GM18499 (cell line): ENCODE measurements at regions not wholly inside any gene's neighbourhood (a gene's known extent, or its start where the extent isn't known, plus 50 kb on each side); places are given as distances from the start of the nearest gene placed in this dataset.
A peak's percentile ranks its signal among the peaks of the same experiment; 100 is the strongest.

Experiments used
- ATAC-seq: cut with Tn5 transposase; IDR thresholded peaks from one replicate; pipeline ENCODE4 v1.9.1; 2021; ENCODE audit warnings: moderate number of reproducible peaks; ENCODE audit not compliant: insufficient read depth, unreplicated experiment

DNA sequence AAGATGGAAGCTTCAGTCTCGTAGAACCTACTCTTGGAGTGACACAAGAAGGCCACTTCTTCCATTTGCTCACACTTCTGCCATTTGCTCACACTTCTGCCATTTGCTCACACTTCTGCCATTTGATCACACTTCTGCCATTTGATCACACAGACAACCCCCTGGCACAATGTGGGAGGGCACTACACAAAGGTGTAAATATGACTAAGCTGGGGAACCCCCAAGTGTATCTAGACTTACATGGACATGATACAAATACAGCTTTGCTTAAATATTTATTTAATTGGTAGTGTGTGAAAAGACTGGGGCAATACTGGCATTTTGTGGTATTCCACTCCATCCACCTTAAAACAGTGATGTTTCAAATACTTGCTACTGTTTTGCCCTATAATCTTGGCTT is 296.2 kb upstream of the PPFIA2 start:
- ATAC-seq = no peak

DNA sequence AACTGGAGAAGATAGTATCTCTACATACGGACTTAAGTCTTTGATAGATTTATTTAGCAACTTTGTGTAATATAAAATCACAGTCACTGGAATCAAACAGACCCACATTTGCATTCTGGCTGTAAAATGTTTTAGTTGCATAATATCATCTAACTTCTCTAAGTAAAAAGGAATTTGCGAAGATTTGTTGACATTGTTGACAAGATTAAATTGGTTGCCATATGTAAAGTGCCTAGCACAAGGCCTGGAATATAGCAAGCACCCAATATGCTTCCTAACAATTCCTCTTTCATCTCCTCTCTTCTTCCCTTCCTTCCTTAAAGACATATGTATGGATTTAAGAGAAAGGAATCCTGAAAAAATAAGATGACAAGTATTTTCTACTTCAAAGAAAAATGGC is 295.4 kb upstream of the PPFIA2 start:
- no peak for ATAC-seq

DNA sequence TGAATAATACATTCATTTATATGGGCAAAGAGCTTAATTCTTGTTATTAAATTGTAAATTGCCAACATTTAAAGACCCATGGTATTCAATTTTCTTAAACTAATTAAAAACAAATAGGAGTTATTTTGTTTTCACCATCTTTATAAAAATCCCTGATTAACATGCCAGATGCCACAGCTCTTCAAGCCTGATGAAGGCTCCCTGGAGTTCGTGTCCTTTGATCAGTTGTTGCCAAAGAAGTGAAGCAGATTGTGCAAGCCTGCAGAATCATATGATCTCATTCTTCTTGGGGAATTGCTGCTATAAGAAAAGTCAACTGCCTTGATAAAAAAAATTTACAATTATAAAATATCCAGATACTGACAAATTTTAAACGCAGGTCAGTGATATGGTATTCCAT is 288.3 kb upstream of the PPFIA2 start:
- ATAC-seq = no peak

DNA sequence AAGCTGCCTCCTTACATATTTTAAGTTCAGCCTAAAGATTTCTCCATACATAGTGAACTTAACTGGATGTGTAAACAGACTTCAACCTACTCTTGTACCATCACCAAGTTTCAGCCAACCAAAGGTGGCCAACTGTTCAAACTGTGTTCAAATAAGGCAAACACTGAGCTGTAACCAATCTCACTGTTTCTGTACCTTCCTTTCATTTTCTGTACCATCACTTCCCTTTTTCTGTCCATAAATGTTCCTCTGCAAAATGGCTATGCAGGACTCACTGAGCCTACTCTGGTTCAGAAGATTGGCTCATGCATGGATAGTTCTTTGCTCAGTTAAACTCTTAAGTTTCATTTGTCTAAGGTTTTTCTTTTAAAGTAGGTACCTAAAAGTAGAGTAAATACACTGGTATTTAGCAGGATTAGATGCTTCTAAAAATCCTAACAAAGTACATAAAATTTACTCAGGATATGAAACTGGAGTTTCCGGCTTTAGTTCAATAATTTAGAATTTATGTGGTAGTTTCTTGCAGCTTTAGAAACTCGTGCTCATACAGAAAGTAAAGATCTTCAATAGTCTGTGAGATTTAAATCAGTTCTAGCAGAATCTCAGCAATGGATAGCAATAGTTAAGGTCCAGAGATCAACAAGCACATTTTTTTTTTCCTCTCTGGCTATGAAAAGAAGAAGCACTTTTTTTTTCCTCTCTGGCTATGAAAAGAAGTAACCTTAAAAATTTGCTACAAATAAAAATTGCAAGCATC is 282.0 kb upstream of the PPFIA2 start:
- ATAC-seq = no peak

DNA sequence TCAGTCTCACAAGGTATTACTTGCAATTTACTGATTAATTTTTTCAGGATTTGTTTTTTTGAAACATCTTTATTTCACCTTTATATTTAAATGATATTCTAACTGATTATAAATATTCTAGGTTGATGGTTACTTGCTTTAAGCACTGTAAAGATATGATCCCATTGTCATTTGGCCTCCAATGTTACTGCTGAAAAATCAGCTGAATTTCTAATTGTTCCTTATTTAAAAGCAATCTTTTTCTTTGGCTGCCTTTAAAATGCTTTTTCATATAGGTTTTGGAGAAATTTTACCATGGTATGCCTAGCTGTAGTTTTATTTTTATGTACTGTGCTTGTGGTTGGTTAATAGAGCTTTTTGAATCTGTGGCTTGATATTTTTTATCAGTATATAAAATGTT is 275.6 kb upstream of the PPFIA2 start:
- no peak for ATAC-seq

DNA sequence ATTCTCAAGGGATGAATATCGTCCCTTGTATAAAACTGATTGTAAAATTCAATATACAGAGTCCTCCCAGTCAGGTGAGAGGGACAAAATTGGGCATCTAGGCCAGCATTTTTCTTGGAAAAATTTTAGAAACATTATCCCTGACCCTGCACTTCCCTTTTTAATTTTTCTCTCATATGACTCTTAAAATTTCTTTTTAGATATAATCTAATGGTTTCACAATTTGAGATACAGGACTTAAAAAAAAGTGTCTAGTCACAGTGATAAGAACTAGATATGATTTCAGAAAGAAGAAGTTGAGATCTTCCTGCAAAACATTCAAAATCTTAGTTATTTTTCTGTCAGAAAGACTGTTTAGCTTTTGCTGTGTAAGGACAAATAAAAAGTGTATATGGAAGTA is 270.8 kb upstream of the PPFIA2 start:
- no peak for ATAC-seq

DNA sequence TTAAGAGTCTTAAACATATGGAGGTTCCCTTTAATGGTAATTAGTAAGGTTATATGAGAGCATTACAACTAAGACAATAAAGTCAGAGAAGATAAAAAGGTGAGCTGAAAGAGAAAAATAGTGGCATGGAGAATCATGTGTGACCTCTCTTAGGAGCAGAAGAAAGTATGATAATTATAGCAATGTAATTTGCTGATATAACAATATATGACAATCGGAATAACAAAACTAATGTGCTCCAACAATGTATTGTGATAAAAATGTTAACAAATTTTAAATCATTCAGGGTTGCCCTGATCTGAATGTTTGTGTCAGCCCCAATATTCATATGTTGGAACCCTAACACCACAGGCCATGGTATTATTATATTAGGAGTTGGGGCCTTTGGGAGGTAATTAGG is 269.6 kb upstream of the PPFIA2 start:
- ATAC-seq = no peak

DNA sequence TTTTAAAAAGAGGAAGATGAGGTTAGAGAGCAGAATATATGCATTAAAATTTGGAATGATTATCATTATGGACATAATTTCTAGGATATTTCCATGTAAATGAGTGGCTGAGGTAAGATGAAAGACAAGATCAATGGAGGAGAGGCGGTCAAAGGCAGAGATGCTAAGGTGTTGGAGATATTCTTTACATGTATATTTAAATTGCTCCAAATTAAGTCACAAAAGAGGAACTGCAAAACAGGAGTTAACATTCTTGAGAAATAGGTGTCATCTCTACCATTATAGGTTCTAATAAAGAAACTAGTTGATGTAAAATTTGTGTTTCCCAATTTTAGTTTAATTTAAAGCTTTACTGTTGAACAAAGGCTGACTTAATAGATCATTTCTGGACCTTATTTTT is 268.5 kb upstream of the PPFIA2 start:
- no peak for ATAC-seq

DNA sequence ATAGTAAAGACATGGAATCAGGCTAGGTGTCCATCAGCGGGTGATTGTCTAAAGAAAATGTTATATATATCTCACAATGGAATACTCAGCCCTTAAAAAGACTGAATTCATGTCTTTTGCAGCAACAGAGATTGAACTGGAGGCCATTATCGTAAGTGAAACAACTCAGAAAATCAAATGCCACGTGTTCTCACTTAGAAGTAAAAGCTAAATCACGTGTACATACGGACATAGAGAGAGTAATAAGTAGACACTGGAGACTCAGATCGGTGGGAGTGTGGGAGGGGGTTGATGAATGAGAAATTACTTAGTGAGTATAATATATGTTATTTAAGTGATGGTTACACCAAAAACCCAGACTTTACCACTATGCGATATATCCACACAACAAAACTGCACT is 266.3 kb upstream of the PPFIA2 start:
- no peak for ATAC-seq

DNA sequence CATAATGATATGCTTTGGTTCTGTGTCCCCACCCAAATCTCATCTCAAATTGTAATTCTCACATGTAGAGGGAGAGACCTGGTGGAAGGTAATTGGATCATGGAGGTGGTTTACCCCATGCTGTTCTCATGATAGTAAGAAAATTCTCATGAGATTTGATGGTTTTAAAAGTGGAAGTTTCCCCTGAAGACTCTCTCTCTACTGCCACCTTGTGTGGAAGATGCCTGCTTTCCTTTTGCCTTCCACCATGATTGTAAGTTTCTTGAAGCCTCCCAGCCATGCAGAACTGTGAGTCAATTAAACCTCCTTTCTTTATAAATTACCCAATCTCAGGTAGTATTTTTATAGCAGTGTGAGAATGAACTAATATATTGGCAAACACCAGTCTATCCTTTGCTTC is 260.4 kb upstream of the PPFIA2 start:
- no peak for ATAC-seq

DNA sequence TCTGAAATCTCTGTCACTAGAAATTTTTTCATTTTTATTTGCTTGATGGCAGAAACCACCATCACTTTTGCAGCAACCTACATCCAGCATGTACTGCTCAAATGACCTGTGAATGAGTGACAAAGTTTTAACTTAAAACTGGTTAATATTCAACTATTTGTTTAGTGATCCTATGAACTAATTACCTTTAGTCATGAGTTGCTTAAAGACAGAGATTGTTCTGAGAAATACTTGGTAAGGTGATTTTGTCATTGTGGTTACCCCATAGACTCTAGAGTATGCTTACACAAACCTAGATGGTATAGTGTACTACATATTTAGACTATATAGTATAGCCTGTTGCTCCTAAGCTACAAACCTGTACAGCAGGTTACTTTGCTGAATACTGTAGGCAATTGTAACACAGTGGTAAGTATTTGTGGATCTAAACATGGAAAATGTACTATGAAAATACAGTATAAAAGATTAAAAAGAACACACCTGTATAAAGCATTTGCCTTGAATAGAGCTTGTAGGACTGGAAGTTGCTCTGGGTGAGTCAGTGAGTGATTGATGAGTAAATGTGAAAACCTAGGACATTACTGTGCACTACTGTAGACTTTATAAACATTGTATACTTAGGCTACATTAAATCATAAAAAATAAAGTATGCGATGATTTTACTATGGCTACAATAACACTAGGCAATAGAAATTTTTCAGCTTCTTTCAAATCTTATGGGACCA is 256.6 kb upstream of the PPFIA2 start:
- ATAC-seq = peak; percentile 64

DNA sequence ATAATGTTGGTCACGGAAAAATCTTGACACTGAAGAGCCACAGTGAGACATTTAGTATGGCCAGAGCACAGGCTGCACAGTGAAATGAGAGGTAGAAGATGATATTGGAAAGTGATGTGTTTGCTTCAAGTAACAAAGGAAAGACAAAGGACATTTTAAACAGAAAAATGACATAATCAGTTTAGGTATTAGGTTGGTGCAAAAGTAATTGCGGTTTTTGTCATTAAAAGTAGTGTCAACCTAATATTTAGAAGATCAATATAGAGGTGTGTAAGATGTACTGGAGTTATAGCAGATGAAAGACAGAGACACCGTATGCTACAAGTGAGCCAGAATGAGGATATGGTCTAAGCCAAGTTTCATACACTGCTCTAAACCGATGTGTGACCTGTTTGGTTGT is 253.0 kb upstream of the PPFIA2 start:
- no peak for ATAC-seq

DNA sequence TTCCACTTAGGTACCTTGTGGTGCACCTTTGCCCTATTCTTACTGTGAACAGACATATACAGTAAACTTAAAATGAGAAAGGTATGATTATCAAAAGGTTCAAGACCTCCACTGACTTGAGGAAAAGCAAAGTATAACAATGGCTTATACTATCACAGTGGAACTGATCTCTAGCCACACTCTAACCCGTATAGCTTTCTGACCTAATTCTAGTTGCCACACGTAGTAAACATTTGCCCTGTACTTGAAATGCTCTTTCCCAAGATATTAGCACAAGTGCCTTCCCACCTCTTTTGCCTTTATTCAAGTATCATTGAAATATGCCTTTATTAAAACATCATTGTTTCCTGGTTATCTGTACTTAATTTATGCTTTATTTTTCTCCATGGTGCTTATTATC is 250.4 kb upstream of the PPFIA2 start:
- ATAC-seq = no peak

DNA sequence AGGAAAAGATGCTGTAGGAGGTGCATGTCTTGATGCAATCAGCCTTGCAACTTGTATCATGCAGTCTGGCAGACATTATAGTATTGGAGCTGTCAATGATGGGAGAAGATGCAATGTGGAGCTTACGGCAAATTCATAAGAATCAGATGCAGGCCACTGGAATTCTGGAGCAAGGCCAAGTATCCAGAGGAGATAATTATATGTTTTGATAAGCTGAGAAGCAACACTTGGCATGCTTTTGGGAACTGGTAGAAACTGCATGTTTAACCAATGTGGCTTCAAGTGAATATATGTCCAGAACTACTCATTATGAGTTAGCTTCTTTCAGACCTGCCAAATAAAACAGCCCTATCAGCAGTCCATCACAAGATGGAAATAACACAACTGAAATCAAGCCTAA is 249.1 kb upstream of the PPFIA2 start:
- ATAC-seq = no peak

DNA sequence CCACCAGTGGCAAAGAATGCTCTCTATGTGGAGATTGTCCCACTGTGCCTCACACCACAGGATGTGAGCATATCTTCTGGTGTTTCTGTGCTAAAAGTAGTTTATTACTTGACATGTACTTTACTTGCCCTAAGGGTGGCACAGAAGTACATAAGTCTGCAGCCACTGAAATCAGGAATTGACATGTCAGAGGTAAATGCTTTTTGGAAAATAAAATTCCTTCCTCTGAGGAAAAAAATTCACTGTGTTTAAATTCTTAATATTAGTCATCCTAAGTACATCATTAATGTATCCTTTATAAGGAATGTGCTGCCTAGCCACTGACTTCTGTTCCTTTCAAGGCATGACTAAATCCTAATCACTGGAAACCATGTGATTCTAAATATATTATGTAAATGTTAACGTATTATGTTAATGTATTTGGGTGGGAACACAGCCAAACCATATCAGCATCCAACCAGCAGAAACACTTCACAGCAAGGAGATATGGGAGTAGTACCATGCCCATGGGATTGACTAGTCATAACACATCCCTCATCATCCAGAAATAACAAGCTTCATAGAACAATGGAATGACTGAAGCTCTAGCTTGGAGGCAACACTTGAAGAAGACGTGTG is 239.7 kb upstream of the PPFIA2 start:
- ATAC-seq = no peak

DNA sequence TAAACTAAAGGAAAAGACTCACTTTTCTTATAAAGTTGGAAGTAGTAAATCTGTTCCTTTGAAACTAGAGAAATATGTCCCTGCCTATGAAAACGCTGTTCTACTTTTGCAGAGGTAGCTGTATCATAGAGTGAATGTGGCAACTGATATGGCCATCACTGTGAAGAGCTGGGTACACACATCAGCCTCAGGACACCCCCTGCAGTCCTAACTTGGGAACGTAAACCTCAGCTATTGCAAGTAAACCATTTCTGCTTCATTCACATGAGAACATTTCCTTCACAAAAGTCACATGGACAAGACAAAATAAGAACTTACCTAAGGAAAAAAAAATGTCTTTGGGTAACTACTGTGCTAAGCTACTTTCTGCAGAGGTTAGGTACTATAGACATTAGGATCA is 233.3 kb upstream of the PPFIA2 start:
- ATAC-seq = no peak

DNA sequence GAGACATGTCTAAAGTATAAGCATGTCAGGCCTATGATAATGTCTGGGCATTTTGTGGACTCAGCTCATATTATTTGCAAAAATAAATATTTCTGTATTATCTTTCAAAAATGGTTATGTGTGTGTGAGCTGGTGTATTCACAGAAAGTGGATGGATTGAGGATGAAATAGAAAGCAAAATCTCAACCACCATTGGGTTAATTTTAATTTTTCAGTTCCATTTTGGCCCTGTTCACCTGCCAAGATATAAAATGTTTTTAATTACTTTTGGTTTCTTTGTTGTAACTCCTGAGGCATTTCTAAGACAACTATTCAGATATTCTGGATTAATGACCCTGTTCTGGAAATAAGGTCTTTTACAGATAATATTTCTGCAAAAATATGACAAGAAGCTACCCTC is 232.7 kb upstream of the PPFIA2 start:
- ATAC-seq = no peak

DNA sequence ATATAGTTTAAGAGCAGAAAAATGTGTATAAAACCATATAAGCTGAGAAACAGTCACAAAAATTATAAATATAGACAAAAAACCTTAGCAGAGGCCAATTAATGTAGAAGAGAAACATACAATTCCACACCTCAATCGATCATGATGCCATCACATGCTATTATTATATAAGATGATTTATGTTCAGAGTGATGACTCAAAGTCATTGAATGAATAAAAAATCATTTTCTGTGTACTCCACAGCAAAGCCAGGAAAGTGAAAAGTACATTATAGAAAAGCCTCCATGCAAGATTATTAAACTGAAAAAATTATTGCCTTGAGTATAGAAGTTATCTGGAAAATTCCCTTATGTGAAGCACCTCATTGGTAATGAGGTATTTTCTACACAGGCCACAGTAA is 229.2 kb upstream of the PPFIA2 start:
- no peak for ATAC-seq

DNA sequence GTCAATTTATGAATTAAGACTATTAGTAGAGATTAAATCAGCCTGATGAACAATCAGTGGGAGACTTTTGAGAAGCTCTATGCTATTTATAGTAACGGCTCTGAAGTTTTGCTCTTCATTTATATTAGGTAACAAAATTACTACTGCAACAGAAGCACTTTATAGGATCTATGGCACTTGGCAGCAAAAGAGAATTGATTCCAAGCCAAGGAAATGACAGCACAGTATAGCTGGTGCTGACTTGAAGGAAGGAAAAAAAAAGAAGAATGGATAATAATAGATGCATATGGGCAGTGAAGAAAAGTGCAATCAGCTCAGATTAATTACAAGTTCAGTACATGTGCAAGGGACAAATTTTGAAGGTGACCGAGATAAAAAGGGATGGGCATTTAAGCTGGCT is 228.2 kb upstream of the PPFIA2 start:
- ATAC-seq = no peak

DNA sequence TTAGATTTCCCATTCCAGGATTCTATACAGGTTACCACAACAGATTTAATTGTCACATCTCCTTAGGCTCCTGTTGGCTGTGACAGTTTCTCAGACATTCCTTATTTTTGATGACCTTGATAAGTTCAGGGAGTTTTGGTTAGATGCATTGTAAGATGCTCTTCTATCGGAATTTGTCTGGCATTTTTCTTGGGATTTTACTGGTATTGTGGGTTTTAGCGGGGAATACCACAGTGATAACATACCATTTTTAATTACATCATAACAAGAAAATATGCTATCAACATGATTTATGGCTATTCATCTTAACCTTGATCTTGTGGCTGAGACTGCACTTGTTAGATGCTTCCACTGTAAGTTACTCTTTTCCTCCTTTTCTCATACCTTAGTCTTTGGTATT is 217.5 kb upstream of the PPFIA2 start:
- ATAC-seq = no peak

DNA sequence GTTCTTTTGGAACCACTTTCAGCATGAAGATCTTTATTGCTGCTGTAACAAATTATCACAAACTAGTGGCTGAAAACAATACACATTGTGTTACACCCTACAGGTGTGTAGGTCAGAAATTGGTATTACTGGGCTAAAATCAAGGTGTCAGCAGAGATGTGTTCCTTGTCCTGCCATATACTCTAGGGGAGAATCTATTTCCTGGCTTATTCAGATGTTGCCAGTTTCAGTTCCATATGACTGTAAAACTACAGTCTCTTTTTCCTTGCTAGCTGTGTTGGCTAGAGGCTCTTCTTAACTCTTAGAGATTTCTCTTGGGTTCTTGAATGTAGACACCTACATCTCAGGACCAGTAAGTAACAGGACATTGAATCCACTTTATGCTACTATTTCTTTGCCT is 215.6 kb upstream of the PPFIA2 start:
- no peak for ATAC-seq

DNA sequence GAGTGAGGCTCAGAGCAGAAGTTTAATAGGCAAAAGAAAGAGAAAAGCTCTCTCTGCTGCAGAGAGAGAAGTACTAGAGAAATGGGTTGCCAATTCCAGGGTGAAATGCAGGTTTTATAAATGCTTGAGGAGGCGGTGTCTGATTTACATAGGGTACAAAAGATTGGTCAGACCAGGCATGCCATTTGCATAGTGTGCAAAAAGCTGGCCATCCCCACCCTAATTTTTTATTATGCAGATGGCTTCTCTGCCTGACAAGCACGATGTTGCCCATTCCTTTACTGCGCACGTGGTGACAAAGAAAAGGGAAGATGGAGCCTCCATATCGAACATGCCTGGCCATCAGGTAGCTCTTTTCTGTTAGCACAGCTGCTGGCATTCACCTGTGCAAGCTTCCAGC is 209.3 kb upstream of the PPFIA2 start:
- ATAC-seq = no peak
